Transverse colon (tissue), 4 donors: ENCODE measurements at regions not wholly inside any gene's neighbourhood (a gene's known extent, or its start where the extent isn't known, plus 50 kb on each side); places are given as distances from the start of the nearest gene placed in this dataset.

Experiments
- DNase-seq: peaks from one replicate; pipeline ENCODE4 v3.0.0-alpha.2; 2019
- H3K27ac ChIP-seq, 4 donors: fragments of 200-600 bp; sonication (generic); 2 replicates each; pipeline ENCODE4 v1.5.1; 2016 to 2018; ENCODE audit warnings: inconsistent platforms in 4 of 4
- H3K27me3 ChIP-seq: fragments of 200-600 bp; sonication (generic); 2 replicates; pipeline ENCODE4 v1.5.1; 2017; ENCODE audit warnings: inconsistent platforms
- H3K36me3 ChIP-seq, 4 donors: fragments of 200-600 bp; sonication (generic); 2 replicates each; pipeline ENCODE4 v1.5.1; 2017 to 2019; ENCODE audit warnings: inconsistent platforms in 4 of 4
- H3K4me1 ChIP-seq, 4 donors: fragments of 200-600 bp; sonication (generic); 2 replicates each; pipeline ENCODE4 v1.5.1; 2017 to 2020; ENCODE audit warnings: inconsistent platforms in 4 of 4
- H3K4me3 ChIP-seq, 4 donors: fragments of 200-600 bp; sonication (generic); 1 replicate in 1 of 4; 2 replicates in 3 of 4; pipeline versions ENCODE4 v1.5.1 to v1.6.1; 2017 to 2019; ENCODE audit warnings: inconsistent platforms in 4 of 4
- H3K9me3 ChIP-seq, 2 donors: fragments of 200-600 bp; sonication (generic); 2 replicates each; pipeline ENCODE4 v1.5.1; 2017 to 2019; ENCODE audit warnings: inconsistent platforms in 2 of 2
- EP300 ChIP-seq: sonication (generic); formaldehyde crosslinking; IDR thresholded peaks from one replicate; pipeline ENCODE4 v1.6.1; 2017; ENCODE audit warnings: antibody characterized with exemption, low read depth
- POLR2A ChIP-seq: fragments of 450-650 bp; IDR thresholded peaks from one replicate; pipeline ENCODE4 v1.6.1; 2016; ENCODE audit warnings: antibody characterized with exemption, mild to moderate bottlenecking, moderate library complexity
- POLR2AphosphoS5 ChIP-seq, 3 donors: sonication (generic); formaldehyde crosslinking; IDR thresholded peaks; one replicate each; pipeline ENCODE4 v1.6.1; 2016; ENCODE audit warnings: antibody characterized with exemption in 3 of 3
- WGBS, 2 donors: methylation state at CpG; one replicate each; pipeline ENCODE4 v1.1.5; 2018; ENCODE audit warnings: low coverage in 1 of 2; 5-methylcytosine and 5-hydroxymethylcytosine counted together
- in situ Hi-C, 4 donors: fragments of 200-750 bp; cut with MboI; loops; one replicate each; pipeline versions ENCODE4 v1.15.0 to v1.15.1; 2017; ENCODE audit warnings: low sequenced_read_pairs in 3 of 4, low pct_ligation_motif_present in 1 of 4, low pct_unique_long_range_greater_than_20kb in 1 of 4
- intact Hi-C: fragments of 100-400 bp; cut with DNase I; formaldehyde crosslinking; loops from one replicate; pipeline ENCODE4 v1.15.1; 2023; ENCODE audit warnings: low total_unique reads
- TF ChIP-seq, protein P1 (sequence below), 5 experiments: fragments of 200-600 bp in 3 of 5; fragments of 450-650 bp in 2 of 5; sonication (generic) in 3 of 5; IDR thresholded peaks; 1 replicate in 2 of 5; 2 replicates in 3 of 5; pipeline ENCODE4 v1.5.1; 2016 to 2017; ENCODE audit warnings: antibody characterized with exemption in 5 of 5, inconsistent platforms in 3 of 5, mild to moderate bottlenecking in 2 of 5, moderate library complexity in 1 of 5

DNA sequence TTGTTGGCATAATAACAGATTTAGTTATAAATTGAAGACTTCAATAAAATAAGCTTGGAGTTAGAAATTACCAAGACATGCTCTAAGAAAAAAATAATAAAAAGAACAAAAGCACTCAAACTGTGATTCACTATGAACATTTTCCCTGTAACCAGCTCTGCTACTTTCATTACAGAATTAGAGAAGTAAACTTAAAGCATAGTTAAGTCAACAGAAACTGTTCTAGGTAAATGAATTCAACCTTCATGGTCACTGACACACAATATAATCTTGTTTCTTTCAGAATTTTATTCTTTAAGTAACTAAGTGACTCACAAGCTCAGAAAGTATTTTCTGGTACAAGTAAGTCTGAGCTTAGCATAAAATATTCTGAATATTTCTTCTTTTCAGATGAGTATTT lies 136.3 kb downstream of the KLF5 start:
- intact Hi-C loops, result no loop called here
- Histone ChIP-seq H3K4me1 (peaks cover 0 to 25% (median 8%) of the 10 kb centered on the region in 4 donors), H3K27ac (peak overlapping the region; percentile 72 to 77 (median 74)), H3K9me3 (no peaks in the 10 kb centered on the region), H3K36me3 (no peaks in the 10 kb centered on the region), H3K27me3 (no peaks in the 10 kb centered on the region), H3K4me3 (peak overlapping the region in 1 of 4 donors; percentile 31)
- TF ChIP-seq, protein P1, sequence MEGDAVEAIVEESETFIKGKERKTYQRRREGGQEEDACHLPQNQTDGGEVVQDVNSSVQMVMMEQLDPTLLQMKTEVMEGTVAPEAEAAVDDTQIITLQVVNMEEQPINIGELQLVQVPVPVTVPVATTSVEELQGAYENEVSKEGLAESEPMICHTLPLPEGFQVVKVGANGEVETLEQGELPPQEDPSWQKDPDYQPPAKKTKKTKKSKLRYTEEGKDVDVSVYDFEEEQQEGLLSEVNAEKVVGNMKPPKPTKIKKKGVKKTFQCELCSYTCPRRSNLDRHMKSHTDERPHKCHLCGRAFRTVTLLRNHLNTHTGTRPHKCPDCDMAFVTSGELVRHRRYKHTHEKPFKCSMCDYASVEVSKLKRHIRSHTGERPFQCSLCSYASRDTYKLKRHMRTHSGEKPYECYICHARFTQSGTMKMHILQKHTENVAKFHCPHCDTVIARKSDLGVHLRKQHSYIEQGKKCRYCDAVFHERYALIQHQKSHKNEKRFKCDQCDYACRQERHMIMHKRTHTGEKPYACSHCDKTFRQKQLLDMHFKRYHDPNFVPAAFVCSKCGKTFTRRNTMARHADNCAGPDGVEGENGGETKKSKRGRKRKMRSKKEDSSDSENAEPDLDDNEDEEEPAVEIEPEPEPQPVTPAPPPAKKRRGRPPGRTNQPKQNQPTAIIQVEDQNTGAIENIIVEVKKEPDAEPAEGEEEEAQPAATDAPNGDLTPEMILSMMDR (IDR thresholded peaks at IDR 0.05), result no peak
- no peak for TF ChIP-seq EP300
- no peak for TF ChIP-seq POLR2A
- no peak for TF ChIP-seq POLR2AphosphoS5 (IDR thresholded peaks at IDR 0.05)
- no peak for DNase-seq
- in situ Hi-C loops, result no loop called here

DNA sequence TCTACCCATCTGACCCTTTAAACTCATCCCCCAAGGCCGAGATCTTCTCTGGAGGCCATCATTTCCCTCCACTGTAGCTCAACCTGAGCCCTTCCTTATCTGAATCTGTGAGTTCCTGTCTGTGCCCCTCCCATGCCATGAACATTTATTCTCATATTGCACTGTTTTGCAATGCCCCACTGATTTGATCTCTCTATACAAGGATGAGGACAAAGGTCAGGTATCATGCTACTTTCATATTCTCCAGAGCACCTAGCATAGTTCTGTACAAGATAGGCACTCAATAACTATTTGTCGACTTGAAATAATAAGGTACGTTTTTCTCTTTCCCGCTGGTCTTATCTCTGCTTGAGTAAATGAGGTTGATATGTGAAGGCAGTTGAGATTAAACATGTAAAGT lies 135.5 kb downstream of the KLF5 start:
- peak; percentile 46 for DNase-seq
- Histone ChIP-seq H3K4me3 (peak overlapping the region in 2 of 4 donors; percentile 11 to 31), H3K27me3 (no peaks in the 10 kb centered on the region), H3K4me1 (peaks cover 0 to 30% (median 11%) of the 10 kb centered on the region in 4 donors), H3K9me3 (no peaks in the 10 kb centered on the region), H3K36me3 (no peaks in the 10 kb centered on the region), H3K27ac (peak overlapping the region; percentile 72 to 77 (median 74))
- WGBS, 2 donors, result 38 to 54% methylated on average over 4 of the region's 4 CpGs
- intact Hi-C loops (no loop called here), in situ Hi-C loops (no loop called here)
- TF ChIP-seq POLR2A (peak; percentile 31), EP300 (no peak), POLR2AphosphoS5 (IDR thresholded peaks at IDR 0.05) (peak in 2 of 3 donors; percentile 53 to 79)
- TF ChIP-seq, protein P1 (IDR thresholded peaks at IDR 0.05), result no peak

DNA sequence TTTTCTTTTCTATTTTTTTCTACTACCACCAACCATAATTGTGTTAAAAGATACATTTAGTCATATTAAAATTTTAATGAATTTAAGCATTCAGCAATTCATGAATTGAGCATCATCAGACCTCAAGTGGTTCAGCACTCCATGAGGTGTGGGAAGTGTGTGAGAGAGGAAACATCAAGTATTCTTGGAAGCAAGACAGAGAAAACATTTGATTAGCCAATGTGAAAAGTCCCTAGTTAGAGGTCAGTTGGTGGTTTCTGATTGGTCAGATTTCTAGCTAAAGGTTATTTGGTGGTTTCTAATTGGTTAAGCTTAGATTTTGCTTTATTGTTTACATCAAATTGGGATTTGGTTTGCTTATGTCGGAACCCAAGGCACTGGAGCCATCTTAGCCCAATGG lies 134.7 kb downstream of the KLF5 start:
- Histone ChIP-seq H3K4me3 (no peak overlapping the region), H3K9me3 (no peaks in the 10 kb centered on the region), H3K27me3 (no peaks in the 10 kb centered on the region), H3K4me1 (peaks cover 0 to 23% (median 9%) of the 10 kb centered on the region in 4 donors), H3K27ac (peak overlapping the region; percentile 72 to 77 (median 74)), H3K36me3 (no peaks in the 10 kb centered on the region)
- intact Hi-C loops (no loop called here), in situ Hi-C loops (no loop called here)
- 96 to 100% methylated on average over 1 of the region's 1 CpG for WGBS, 2 donors
- no peak for DNase-seq
- TF ChIP-seq, protein P1 (IDR thresholded peaks at IDR 0.05), result no peak
- TF ChIP-seq EP300 (no peak), POLR2A (no peak), POLR2AphosphoS5 (IDR thresholded peaks at IDR 0.05) (no peak)

DNA sequence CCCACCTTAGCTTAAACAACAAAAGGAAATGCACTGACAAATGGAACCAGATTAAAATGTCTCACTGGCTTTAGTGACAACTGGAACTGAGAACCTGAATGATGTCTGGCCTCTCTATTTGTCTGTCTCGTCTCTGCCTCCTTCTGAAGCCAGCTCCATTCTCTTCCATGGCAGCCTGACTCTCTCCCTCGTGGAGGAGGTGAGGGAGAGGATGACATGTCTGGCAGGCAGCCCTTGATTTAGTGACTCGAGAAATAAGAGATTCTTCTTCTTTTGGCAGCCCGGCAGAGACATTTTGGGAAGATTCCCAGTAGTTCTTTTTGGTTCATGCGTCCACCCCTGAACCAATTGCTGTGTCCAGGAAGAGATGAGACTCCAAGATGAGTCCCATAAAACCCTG lies 131.7 kb downstream of the KLF5 start:
- H3K36me3 ChIP-seq, result no peaks in the 10 kb centered on the region
- H3K27ac ChIP-seq, result no peak overlapping the region
- no peaks in the 10 kb centered on the region for H3K27me3 ChIP-seq
- H3K4me3 ChIP-seq, result no peak overlapping the region
- in situ Hi-C loops (no loop called here), intact Hi-C loops (no loop called here)
- H3K9me3 ChIP-seq, result no peaks in the 10 kb centered on the region
- WGBS, 2 donors, result 51 to 55% methylated on average over 4 to 5 of the region's 5 CpGs
- H3K4me1 ChIP-seq, result peaks cover 0 to 20% (median 7%) of the 10 kb centered on the region in 4 donors
- TF ChIP-seq EP300 (no peak), POLR2AphosphoS5 (IDR thresholded peaks at IDR 0.05) (no peak), POLR2A (no peak)
- TF ChIP-seq, protein P1 (IDR thresholded peaks at IDR 0.05), result no peak
- DNase-seq, result no peak
